ENCODE measurements at regions not wholly inside any gene's neighbourhood (a gene's known extent, or its start where the extent isn't known, plus 50 kb on each side); places are given as distances from the start of the nearest gene placed in this dataset.

- no peaks in the 10 kb centered on the region for H3K4me1 Mint-ChIP-seq
These were observed 257.3 kb upstream of the CTAGE1 start for GRCh38 chr18:22675006-22675405.

GRCh38 chr18:22676423-22676822 is 256.7 kb upstream of the RBBP8 start:
- no peaks in the 10 kb centered on the region for H3K9me3 Mint-ChIP-seq
- POLR2A ChIA-PET: no interaction called here

More at GRCh38 chr18:22675006-22675405, 257.3 kb upstream of the CTAGE1 start:
- no peaks in the 10 kb centered on the region for H3K9me3 Mint-ChIP-seq
- Histone ChIP-seq H3K4me1 (ENCODE audit: insufficient read depth, low read length) (no peaks in the 10 kb centered on the region), H3K4me3 (ENCODE audit: low read length) (no peak overlapping the region), H3K27me3 (ENCODE audit: insufficient read depth, low read length, poor library complexity, severe bottlenecking) (no peaks in the 10 kb centered on the region), H3K27ac (ENCODE audit: low read depth, low read length) (no peak overlapping the region), H3K36me3 (ENCODE audit: insufficient read depth, low read length) (no peaks in the 10 kb centered on the region), H3K9me3 (ENCODE audit: low read length) (no peaks in the 10 kb centered on the region)
- no peaks in the 10 kb centered on the region for H3K36me3 Mint-ChIP-seq
- peaks cover 3 to 8% of the 10 kb centered on the region in 2 donors for H3K27me3 Mint-ChIP-seq
- H3K27ac Mint-ChIP-seq: no peak overlapping the region
- no peak for DNase-seq
- POLR2A ChIA-PET: no interaction called here
- CTCF ChIA-PET: no interaction called here
- H3K4me3 Mint-ChIP-seq: no peak overlapping the region

GRCh38 chr18:22678486-22678885 is 254.6 kb upstream of the RBBP8 start:
- Mint-ChIP-seq H3K27ac (no peak overlapping the region), H3K36me3 (no peaks in the 10 kb centered on the region), H3K27me3 (peaks cover 7 to 17% of the 10 kb centered on the region in 2 donors), H3K9me3 (no peaks in the 10 kb centered on the region), H3K4me3 (no peak overlapping the region), H3K4me1 (no peaks in the 10 kb centered on the region)
- CTCF ChIA-PET: no interaction called here
- POLR2A ChIA-PET: no interaction called here
- no peak overlapping the region for H3K4me3 ChIP-seq (ENCODE audit: low read length)
- no peaks in the 10 kb centered on the region for H3K9me3 ChIP-seq (ENCODE audit: low read length)
- no peaks in the 10 kb centered on the region for H3K36me3 ChIP-seq (ENCODE audit: insufficient read depth, low read length)
- no peak for DNase-seq
- no peaks in the 10 kb centered on the region for H3K27me3 ChIP-seq (ENCODE audit: insufficient read depth, low read length, poor library complexity, severe bottlenecking)
- no peaks in the 10 kb centered on the region for H3K4me1 ChIP-seq (ENCODE audit: insufficient read depth, low read length)
- H3K27ac ChIP-seq (ENCODE audit: low read depth, low read length): no peak overlapping the region

More at GRCh38 chr18:22676423-22676822, 256.7 kb upstream of the RBBP8 start:
- H3K4me3 Mint-ChIP-seq: no peak overlapping the region
- H3K4me1 ChIP-seq (ENCODE audit: insufficient read depth, low read length): no peaks in the 10 kb centered on the region
- H3K4me3 ChIP-seq (ENCODE audit: low read length): no peak overlapping the region
- H3K27me3 Mint-ChIP-seq: peaks cover 3 to 14% of the 10 kb centered on the region in 2 donors
- no peaks in the 10 kb centered on the region for H3K36me3 ChIP-seq (ENCODE audit: insufficient read depth, low read length)
- H3K27ac Mint-ChIP-seq: no peak overlapping the region
- DNase-seq: no peak
- no peaks in the 10 kb centered on the region for H3K4me1 Mint-ChIP-seq
- no peaks in the 10 kb centered on the region for H3K36me3 Mint-ChIP-seq
- CTCF ChIA-PET: no interaction called here
- H3K9me3 ChIP-seq (ENCODE audit: low read length): no peaks in the 10 kb centered on the region
- H3K27ac ChIP-seq (ENCODE audit: low read depth, low read length): no peak overlapping the region
- no peaks in the 10 kb centered on the region for H3K27me3 ChIP-seq (ENCODE audit: insufficient read depth, low read length, poor library complexity, severe bottlenecking)

- H3K9me3 ChIP-seq (ENCODE audit: low read length): no peaks in the 10 kb centered on the region
- Mint-ChIP-seq H3K9me3 (no peaks in the 10 kb centered on the region), H3K27me3 (peaks cover 12 to 17% of the 10 kb centered on the region in 2 donors), H3K4me1 (no peaks in the 10 kb centered on the region), H3K4me3 (no peak overlapping the region), H3K36me3 (no peaks in the 10 kb centered on the region), H3K27ac (no peak overlapping the region)
- H3K4me1 ChIP-seq (ENCODE audit: insufficient read depth, low read length): no peaks in the 10 kb centered on the region
- no peaks in the 10 kb centered on the region for H3K36me3 ChIP-seq (ENCODE audit: insufficient read depth, low read length)
- ChIA-PET POLR2A (no interaction called here), CTCF (no interaction called here)
- no peaks in the 10 kb centered on the region for H3K27me3 ChIP-seq (ENCODE audit: insufficient read depth, low read length, poor library complexity, severe bottlenecking)
- H3K27ac ChIP-seq (ENCODE audit: low read depth, low read length): no peak overlapping the region
- no peak for DNase-seq
- H3K4me3 ChIP-seq (ENCODE audit: low read length): no peak overlapping the region
These were observed 252.2 kb upstream of the RBBP8 start for GRCh38 chr18:22680944-22681343.

GRCh38 chr18:22681908-22682307 is 251.2 kb upstream of the RBBP8 start:
- POLR2A ChIA-PET: no interaction called here

GRCh38 chr18:22682720-22683119 is 250.4 kb upstream of the RBBP8 start:
- Mint-ChIP-seq H3K4me3 (no peak overlapping the region), H3K27me3 (peaks cover 15 to 21% of the 10 kb centered on the region in 2 donors), H3K9me3 (no peaks in the 10 kb centered on the region), H3K36me3 (peaks cover 0 to 2% (median 0%) of the 10 kb centered on the region in 3 donors), H3K4me1 (no peaks in the 10 kb centered on the region), H3K27ac (no peak overlapping the region)
- Histone ChIP-seq H3K4me1 (ENCODE audit: insufficient read depth, low read length) (no peaks in the 10 kb centered on the region), H3K36me3 (ENCODE audit: insufficient read depth, low read length) (no peaks in the 10 kb centered on the region), H3K9me3 (ENCODE audit: low read length) (no peaks in the 10 kb centered on the region), H3K4me3 (ENCODE audit: low read length) (no peak overlapping the region), H3K27me3 (ENCODE audit: insufficient read depth, low read length, poor library complexity, severe bottlenecking) (no peaks in the 10 kb centered on the region), H3K27ac (ENCODE audit: low read depth, low read length) (no peak overlapping the region)
- ChIA-PET CTCF (no interaction called here), POLR2A (no interaction called here)
- no peak for DNase-seq

More at GRCh38 chr18:22681908-22682307, 251.2 kb upstream of the RBBP8 start:
- Mint-ChIP-seq H3K27me3 (peaks cover 12 to 18% of the 10 kb centered on the region in 2 donors), H3K4me1 (no peaks in the 10 kb centered on the region), H3K4me3 (no peak overlapping the region), H3K27ac (no peak overlapping the region), H3K36me3 (no peaks in the 10 kb centered on the region), H3K9me3 (no peaks in the 10 kb centered on the region)
- CTCF ChIA-PET: no interaction called here
- no peaks in the 10 kb centered on the region for H3K9me3 ChIP-seq (ENCODE audit: low read length)
- H3K27me3 ChIP-seq (ENCODE audit: insufficient read depth, low read length, poor library complexity, severe bottlenecking): no peaks in the 10 kb centered on the region
- no peak overlapping the region for H3K4me3 ChIP-seq (ENCODE audit: low read length)
- H3K4me1 ChIP-seq (ENCODE audit: insufficient read depth, low read length): no peaks in the 10 kb centered on the region
- H3K27ac ChIP-seq (ENCODE audit: low read depth, low read length): no peak overlapping the region
- H3K36me3 ChIP-seq (ENCODE audit: insufficient read depth, low read length): no peaks in the 10 kb centered on the region
- DNase-seq: no peak

GRCh38 chr18:22683196-22683676 is 249.9 kb upstream of the RBBP8 start:
- ChIA-PET CTCF (no interaction called here), POLR2A (no interaction called here)
- no peaks in the 10 kb centered on the region for H3K4me1 ChIP-seq (ENCODE audit: insufficient read depth, low read length)
- no peak overlapping the region for H3K4me3 ChIP-seq (ENCODE audit: low read length)
- Mint-ChIP-seq H3K36me3 (peaks cover 0 to 2% (median 0%) of the 10 kb centered on the region in 3 donors), H3K9me3 (no peaks in the 10 kb centered on the region), H3K27me3 (peaks cover 15 to 21% of the 10 kb centered on the region in 2 donors), H3K27ac (no peak overlapping the region), H3K4me3 (no peak overlapping the region), H3K4me1 (no peaks in the 10 kb centered on the region)
- H3K27me3 ChIP-seq (ENCODE audit: insufficient read depth, low read length, poor library complexity, severe bottlenecking): no peaks in the 10 kb centered on the region
- no peaks in the 10 kb centered on the region for H3K36me3 ChIP-seq (ENCODE audit: insufficient read depth, low read length)
- no peak for DNase-seq
- no peaks in the 10 kb centered on the region for H3K9me3 ChIP-seq (ENCODE audit: low read length)
- no peak overlapping the region for H3K27ac ChIP-seq (ENCODE audit: low read depth, low read length)

GRCh38 chr18:22683786-22684185 is 249.3 kb upstream of the RBBP8 start:
- H3K4me3 ChIP-seq (ENCODE audit: low read length): no peak overlapping the region
- Mint-ChIP-seq H3K4me1 (no peaks in the 10 kb centered on the region), H3K4me3 (no peak overlapping the region), H3K36me3 (peaks cover 0 to 2% (median 0%) of the 10 kb centered on the region in 3 donors), H3K27ac (no peak overlapping the region), H3K9me3 (no peaks in the 10 kb centered on the region), H3K27me3 (peaks cover 15 to 21% of the 10 kb centered on the region in 2 donors)
- no peaks in the 10 kb centered on the region for H3K4me1 ChIP-seq (ENCODE audit: insufficient read depth, low read length)
- H3K27ac ChIP-seq (ENCODE audit: low read depth, low read length): no peak overlapping the region
- POLR2A ChIA-PET: no interaction called here
- H3K27me3 ChIP-seq (ENCODE audit: insufficient read depth, low read length, poor library complexity, severe bottlenecking): no peaks in the 10 kb centered on the region
- DNase-seq: no peak
- no peaks in the 10 kb centered on the region for H3K9me3 ChIP-seq (ENCODE audit: low read length)
- H3K36me3 ChIP-seq (ENCODE audit: insufficient read depth, low read length): no peaks in the 10 kb centered on the region
- CTCF ChIA-PET: no interaction called here

- Histone ChIP-seq H3K9me3 (ENCODE audit: low read length) (no peaks in the 10 kb centered on the region), H3K4me1 (ENCODE audit: insufficient read depth, low read length) (no peaks in the 10 kb centered on the region), H3K4me3 (ENCODE audit: low read length) (no peak overlapping the region), H3K27ac (ENCODE audit: low read depth, low read length) (no peak overlapping the region), H3K27me3 (ENCODE audit: insufficient read depth, low read length, poor library complexity, severe bottlenecking) (no peaks in the 10 kb centered on the region), H3K36me3 (ENCODE audit: insufficient read depth, low read length) (no peaks in the 10 kb centered on the region)
- H3K4me1 Mint-ChIP-seq: no peaks in the 10 kb centered on the region
- DNase-seq: no peak
- ChIA-PET POLR2A (no interaction called here), CTCF (no interaction called here)
- H3K36me3 Mint-ChIP-seq: peaks cover 0 to 2% (median 0%) of the 10 kb centered on the region in 3 donors
- H3K4me3 Mint-ChIP-seq: no peak overlapping the region
- H3K9me3 Mint-ChIP-seq: no peaks in the 10 kb centered on the region
- H3K27ac Mint-ChIP-seq: no peak overlapping the region
- H3K27me3 Mint-ChIP-seq: peaks cover 15 to 21% of the 10 kb centered on the region in 2 donors
These were observed 248.9 kb upstream of the RBBP8 start for GRCh38 chr18:22684268-22684667.
